Amniotic stem cell (primary cell): ENCODE measurements at regions not wholly inside any gene's neighbourhood (a gene's known extent, or its start where the extent isn't known, plus 50 kb on each side); places are given as distances from the start of the nearest gene placed in this dataset.
"Not testable (repeated sequence)": the region's sequence is repeated elsewhere in the genome, so short reads cannot be mapped to it uniquely, and the experiment has no call there.

Experiments used
- DNase-seq: peaks from one replicate; lab custom pipeline; 2025; lab: John Stamatoyannopoulos, UW

DNA sequence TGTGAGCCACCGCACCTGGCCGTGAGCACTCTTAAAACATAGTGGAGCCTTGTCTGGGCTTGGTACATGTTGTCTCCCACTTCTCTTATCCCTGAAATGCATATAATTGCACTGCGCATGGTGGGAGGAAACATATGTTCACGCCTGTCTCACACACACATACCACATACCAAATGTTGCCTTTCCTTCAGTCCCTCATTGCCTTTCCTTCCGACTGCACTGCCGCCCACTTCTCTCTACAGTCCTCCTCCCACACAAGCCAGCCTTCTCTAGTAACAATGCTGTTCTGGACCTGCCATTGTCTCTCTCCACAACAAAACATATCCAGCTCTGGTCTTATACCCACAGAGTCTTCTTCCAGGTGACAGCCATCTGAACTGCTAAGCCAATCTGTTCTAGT lies 88.3 kb upstream of the PTHLH start:
- no peak for DNase-seq

DNA sequence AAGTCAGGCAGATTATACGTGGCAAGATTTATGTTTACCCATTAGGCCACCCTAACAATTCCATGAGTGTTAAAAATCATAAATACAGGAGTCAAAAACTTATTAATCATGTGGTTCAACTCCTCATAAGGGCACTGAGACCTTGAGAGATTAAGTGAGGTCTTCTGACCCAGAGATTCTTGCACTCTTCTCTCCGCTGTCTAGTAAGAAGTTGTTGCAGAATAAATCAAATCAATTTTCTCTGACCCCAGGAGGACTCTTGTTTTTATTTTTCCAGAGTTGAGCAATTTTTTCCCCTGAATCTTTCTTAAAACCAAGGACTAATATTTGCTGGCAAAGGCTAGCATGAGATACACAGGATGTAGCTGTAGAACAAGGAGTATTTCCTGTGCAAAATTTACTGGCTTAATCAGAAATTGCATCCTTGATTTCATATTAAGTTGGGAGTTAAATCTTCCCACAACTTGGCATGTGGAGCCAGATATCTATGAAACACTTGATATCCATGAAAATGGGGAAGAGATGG lies 90.9 kb upstream of the PTHLH start:
- DNase-seq: no peak

DNA sequence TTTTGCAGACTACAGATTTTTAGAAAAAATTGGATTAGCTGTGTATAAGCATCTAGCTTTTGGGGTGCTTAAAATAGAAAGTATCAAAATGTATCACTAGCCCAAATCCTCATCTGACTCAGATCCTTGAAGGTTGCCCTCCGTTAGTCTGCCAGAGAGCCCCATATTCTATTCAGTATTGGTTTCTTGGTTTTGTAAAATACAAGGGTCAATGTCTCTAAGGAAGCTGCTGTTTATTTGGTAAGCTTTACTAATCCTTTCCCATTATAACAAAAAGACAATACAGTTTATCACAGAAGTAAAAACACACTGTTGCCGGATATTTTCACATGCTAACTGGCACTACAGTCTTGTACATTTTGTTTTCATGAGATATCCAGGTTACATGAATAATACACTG lies 92.8 kb upstream of the PTHLH start:
- DNase-seq: no peak

DNA sequence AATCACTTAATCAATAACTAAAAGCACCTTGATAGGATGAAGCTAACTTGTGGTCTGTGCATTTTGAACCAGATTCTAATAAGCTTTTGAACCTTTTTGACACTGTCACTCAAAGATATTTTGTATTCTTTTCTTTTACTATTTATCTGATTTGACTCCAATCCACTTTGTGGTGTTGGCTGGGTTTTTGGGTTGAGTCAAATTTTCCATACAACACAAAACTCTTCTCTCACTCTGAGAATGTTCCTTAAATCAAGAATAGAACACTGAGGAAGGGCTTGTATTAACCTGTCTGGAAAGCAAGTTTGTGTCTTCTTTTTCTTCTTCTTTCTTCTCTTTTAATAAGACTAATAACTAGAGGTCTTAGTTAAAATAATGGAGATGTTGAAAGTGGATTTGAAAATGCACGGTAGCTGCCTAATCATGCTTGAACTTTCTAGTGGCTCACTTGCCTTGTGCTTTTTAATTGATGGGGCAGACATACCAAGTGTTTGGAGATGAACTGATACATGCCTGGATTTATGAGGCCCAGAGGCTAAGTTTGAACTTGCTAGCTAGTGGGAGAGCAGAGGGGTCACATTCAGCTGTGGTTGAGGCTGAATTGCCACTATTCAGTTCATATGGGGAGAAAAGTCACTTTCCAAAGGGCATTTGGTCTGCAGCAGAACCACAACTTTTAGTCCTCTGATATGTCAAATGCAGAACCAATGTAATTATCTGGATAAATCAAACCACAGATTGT lies 93.5 kb upstream of the PTHLH start:
- DNase-seq: no peak

DNA sequence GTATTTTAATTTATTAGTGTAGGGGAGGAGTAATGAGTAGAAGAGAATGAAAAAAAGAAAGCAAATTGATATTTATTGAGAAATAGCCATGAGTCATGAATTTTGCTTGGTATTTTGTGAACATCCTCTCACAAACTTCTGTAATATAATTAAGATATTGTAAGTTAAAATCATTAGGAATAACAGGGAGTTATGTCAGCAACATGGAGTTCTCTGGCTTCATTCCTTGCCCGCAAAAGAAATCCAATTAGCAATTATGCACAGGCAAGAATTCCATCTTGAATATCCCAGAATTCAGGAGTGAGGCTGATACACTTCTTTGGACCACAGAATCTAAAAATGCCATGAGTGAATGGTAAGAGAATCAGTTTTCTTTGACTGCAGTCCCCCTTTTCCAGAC lies 94.3 kb upstream of the PTHLH start:
- no peak for DNase-seq

DNA sequence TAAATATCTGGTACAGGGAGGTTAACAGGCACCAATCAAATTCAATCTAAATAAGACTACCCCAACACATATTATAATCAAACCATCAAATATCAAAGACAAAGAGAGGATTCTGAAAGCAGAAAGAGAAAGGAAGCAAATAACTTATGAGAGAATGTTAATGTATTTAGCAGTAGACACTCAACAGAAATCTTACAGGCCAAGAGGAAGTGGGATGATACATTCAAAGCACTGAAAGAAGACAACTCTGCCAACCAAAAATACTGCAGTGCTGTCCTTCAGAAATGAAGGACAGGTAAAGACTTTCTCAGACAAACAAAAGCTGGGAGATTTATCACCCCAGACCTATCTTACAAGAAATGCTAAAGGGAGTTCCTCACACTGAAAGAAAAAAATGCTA lies 95.9 kb upstream of the PTHLH start:
- no peak for DNase-seq

DNA sequence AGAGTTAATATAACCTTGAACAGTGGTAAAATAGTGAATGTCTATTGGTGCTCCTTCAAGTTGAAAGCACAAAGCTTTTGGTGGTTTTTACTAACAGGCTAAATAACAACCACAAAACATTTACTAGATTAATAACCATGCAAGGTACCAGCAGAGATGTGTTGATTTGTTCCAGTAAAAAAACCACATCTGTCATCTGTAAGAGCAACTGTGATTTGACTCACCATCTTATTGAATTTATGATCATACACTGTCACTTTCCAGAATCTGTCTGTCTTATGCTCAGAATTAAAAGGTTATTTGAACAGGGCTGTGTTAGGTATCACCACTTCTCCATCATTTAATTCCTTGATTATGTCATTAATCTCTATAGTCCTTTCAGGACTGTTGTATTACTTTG lies 107.0 kb upstream of the PTHLH start:
- DNase-seq: no peak

DNA sequence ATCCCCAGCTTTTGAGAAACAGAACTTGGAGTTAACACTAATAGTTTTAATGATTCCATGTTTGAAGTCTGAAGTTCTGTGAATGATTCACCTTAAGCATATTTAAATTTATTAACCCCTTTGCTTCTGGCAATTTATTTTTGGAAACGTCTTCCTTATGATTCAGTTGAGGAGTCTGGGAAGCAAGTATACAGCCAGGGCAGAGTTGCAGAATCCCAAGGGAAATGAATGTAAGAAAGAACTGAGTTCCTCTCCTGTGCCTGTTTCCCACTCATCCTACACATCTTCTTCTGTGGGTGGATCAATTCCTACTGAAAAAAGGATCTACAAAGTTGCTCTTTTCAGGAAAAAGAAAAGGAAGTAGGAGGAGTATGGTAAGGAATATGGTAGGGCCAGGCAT lies 108.2 kb upstream of the CCDC91 start:
- no peak for DNase-seq

DNA sequence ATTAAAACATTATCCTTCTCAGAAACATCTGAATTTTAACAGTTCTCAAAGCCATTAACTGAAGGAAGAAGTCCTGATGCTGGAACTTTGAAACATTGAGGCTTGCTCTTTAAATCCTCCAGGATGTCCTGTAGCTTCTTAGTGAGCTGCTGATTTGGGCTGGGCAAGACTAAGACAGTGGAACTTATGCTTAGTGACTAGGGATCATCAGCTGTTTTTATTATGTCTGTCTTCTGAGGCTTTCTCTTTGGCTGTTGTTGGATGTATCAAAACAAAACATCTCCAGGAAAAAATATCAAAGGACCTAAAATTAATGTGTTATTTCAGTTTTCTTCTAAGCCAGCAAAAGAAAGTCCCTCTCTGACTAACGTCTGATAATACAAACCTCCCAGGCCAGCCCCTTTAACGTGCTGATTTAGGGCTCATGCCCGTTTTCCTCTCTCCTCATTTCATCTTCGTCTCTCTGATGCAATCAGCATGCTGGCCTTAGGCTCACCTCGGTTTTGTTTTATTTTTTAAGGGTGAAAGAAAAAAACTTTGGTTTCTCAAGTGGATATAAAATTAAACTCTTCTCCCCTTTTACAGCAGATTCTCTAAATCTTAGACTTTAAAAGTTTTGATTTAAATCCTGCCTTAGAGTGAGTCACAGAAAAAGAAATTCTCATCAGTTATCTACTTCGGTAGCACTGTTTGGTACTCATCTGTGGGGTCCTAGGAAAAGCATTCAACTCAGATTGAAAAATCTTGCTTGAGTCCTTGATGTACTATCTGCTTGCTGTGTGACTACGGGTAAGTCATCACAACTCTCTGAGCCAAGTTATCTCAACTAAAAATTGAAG lies 106.2 kb upstream of the CCDC91 start:
- no peak for DNase-seq

DNA sequence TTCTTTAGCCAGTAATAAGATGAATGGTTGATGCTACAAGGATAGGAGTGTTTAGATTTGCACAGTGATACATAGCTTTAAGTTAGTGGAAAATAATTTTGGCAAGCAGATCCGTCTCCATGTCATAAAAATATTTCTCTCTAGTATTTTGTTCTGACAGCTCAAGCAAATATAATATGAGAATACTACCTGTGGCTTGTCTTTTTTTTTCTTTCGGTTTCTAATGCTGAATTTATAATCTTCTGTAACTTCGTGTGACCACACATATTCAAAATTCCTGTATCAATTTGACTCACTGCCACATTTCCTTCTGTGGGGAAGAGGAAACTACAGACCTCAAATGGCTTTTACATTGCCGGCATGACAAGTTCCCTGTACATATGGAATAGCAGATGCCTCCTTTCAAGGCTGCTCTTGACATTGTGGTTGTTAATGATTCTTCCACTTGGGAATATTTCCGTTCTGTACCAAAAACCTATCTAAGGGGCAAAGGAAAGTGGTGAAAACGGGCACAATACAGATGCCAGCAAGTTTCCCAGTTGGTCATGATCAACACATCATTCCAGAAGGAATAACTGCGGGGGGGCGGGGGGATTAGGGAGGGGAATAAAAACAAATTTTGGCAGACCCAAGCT lies 103.6 kb upstream of the CCDC91 start:
- no peak for DNase-seq

DNA sequence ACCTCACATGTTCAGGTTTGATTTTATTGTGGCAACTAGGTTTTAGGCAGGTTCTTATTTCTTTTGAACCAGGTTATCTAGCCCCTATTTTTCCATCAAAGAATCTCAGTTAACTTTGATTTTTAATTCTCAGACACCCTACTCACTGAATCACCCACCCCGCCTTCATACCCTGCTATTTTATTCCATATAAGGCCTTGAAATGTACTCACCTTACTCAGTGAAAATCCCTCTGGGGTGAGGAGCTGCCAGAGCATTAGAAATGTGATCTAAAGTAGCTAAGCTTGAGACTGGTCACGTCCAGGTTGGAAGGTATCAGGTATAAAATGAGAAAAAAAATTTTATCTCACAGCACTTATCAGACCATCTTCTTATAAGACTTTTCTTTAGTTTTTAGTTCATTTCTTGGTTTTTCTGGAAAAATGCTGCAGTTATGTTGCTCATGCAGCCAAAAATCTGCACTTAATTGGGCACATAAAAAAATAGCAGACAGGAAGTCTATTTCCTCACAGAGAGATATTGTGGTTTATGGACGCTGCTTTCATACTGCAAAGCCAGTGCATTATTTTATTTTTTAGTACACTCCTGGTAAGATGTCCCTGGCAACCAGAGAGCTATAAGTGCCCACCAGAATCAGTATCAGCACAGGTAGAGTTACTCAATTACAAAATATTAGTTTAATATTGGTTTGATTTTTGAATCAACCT lies 101.5 kb upstream of the CCDC91 start:
- no peak for DNase-seq

DNA sequence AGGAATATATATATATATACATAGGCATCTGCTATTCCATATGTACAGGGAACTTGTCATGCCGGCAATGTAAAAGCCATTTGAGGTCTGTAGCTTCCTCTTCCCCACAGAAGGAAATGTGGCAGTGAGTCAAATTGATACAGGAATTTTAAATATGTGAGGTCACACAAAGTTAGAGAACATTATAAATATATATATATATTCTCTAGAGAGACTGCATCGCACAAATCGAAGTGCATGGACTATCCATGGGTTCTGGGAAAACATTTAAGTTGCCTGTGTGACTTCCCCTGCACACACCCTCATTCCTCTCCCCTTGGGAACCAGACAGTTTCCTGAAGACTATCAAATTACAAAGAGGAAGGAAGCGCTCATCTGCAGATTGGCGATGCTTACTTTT lies 100.9 kb upstream of the CCDC91 start:
- DNase-seq: no peak

DNA sequence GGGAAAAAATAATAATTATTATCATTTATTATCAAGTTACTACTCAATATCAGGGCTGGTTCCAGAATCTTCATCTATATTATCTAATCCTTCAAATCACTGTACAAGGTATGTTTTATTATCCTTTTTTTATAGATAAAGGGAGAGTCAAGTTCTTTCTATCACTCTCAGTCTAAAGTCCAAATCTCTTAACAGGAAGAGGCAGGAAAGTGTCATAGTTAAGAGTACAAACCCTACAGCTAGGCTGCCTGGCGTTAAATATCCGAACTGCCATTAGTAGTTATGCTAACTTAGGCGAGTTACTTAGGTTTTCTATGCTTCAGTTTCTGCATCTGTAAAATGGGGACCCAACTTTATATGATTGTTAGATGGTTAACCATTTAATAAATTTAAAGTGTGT lies 99.4 kb upstream of the CCDC91 start:
- no peak for DNase-seq

DNA sequence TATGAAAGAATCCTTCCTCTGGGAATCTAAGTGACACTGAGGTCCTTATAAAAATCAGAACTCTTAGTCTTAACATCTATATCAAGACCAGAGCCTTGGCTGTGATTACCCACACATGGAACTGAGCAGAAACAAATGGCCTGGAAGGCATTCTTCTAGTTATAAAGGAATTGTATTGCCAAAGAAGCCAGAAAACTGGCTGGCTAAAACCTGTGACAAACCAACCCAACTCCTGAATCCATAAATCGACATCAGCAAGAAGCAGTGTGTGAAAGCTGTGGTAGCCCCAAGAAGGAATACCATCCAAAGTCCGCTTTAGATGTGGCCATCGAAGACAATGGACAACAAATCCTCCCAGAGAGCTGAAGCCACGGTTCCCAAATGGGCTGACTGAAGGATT lies 97.9 kb upstream of the CCDC91 start:
- no peak for DNase-seq

DNA sequence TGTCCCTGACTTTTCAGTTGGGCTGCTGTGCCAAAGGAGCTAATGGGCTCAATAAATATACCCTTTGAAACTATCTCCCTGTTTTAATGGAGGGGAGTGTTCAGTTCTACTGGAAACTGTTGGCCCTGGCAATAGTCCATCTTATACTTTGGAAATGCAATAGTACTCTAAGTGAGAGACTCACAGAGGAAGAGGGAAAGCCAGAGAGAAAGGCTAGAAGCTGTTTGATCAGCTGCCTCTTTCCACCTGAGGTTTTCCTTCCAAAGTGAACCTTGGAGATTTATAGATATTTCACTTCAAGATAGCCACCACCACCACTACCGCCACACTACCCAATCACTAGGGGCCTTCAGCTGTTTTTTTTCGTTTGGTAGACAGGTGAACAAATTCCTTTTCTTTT lies 93.6 kb upstream of the CCDC91 start:
- DNase-seq: no peak

DNA sequence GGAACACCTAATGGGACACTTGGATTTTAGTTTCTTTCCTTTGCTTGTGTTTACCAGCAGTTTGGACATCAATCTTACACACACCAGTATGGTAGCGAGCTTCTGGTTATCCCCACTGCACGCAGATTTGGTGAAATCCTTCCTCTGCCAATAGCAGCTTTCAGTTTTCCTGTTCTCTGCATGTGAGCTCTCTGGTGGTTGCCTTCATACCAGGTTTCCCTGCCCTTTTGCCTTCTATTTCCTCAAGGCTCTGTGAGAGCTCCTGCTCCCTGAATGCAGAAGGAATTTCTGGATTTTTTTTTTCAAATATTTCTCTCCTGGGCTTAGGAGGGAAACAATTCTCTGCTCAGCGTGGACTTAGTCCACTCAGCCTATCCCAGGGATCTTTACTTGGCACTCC lies 93.0 kb upstream of the CCDC91 start:
- no peak for DNase-seq

DNA sequence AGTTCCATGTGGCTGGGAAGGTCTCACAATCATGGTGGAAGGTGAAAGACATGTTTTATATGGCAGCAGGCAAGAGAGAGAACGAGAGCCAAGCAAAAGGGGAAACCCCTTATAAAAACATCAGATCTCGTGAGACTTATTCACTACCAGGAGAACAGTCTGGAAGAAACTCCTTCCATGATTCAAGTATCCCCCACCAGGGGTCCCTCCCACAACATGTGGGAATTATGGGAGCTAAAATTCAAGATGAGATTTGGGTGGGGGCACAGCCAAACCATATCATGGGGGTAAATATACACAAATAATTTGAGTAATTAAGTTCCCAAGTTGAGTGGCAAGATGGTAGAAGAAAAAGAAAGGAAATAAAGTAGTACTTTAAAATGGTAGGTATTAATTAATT lies 91.0 kb upstream of the CCDC91 start:
- DNase-seq: not testable (repeated sequence)

DNA sequence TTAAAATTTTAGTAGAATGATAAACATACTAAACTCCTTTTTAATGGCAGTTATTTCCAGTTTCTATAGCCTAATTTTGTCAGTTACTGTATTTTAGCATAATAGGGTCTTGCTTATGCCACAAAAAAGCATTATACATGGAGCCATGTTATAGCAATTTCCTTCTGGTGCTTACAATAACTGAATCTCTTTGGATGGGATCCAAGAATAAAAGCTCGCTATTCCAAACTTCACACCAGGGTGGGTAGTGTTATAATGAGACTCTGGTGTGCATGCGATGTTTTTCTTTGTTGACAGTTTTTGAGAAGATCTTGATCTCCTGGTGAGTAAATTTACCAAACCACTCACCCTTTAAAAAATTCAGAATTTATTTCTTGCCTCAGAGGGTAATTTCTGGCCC lies 90.4 kb upstream of the CCDC91 start:
- no peak for DNase-seq

DNA sequence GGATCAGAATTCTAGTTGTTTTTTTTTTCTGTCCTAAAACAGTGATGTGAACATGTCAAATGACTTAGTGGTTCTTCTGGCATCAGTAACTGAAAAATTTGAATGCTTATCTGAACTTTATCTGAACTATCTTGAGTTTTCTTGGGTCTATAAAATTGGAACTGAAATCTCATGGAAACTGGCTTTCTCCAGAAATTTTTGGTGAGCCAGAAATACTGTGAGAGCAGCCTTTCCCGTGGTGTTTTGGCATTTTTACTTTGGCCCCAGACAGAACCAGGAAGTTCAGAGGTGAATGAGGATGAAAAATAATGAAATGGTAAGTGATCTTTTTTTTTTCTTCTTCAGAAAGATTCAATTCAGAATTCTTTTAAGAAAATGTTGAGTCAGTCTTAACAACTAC lies 89.5 kb upstream of the CCDC91 start:
- no peak for DNase-seq

DNA sequence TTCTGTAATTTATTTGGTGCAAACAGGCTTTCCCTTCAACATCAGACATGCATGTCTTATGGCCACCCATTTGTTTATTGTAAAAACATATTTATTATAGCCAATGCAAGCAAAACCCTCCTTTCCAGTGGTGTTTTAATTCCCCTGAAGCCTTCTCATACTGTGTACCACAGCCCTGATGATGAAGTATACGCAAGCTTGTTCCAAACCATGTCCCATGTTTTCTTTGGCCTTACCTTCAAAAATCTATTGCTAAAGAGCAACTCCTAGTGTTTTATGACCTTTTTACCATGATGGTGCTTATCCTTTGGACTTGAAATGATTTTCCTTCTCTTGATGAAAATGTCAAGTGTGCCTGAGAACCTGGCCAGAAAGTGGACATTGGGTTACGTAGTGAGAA lies 85.9 kb upstream of the CCDC91 start:
- no peak for DNase-seq

DNA sequence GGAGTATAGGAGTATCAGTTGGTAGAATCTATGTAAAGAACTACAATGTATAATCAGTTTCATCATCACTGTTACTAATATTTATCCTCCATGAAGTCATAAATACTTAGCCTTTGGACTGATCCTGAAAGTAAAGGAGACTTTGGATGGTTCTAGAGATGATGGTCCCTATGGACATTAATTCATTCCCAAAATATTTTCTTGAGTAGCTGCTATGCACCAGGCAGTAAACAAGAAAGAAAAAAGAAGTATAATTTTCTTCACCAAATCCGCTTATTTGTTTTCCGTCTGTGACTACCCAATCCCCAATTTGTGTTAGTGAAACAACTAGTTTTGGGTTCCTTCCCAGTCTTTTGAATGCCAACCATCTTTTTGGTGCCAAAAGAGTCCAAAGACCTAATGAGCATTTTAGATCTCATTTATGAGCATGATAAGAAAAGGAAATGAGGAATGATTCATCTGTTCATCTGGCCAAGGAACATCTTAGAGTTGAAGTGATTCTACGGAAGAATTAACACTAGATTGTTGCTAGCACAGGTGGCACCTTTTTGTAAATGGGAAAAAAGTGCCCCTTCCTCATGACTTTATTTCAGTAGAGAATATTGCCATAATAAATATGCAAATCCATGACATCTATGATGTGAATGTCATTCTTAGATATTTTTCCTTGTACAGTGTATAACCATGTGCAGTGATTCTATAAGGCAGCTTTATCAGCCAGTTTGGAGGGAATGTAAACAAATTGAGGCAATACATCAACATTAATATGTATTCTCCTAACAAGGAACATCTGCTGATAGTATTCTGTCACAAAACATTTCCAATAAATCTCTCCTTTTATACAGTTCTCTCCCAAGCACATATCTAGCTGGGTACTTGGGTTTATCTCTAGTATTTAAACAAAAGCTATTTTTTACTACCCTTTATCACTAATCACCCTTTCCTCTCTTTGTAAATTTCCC lies 85.1 kb upstream of the CCDC91 start:
- DNase-seq: no peak
